Nephron progenitor cell (in vitro differentiated cells): ENCODE measurements at regions not wholly inside any gene's neighbourhood (a gene's known extent, or its start where the extent isn't known, plus 50 kb on each side); places are given as distances from the start of the nearest gene placed in this dataset.

ENCODE experiments used
- DNase-seq: peaks from one replicate; pipeline ENCODE4 v3.0.0; 2021
- H3K27ac Mint-ChIP-seq: 2 replicates; pipeline ENCODE4 v1.8.0; 2021; ENCODE audit warnings: mild to moderate bottlenecking, moderate library complexity, mixed read lengths
- H3K27me3 Mint-ChIP-seq: 2 replicates; pipeline ENCODE4 v1.8.0; 2021; ENCODE audit warnings: mild to moderate bottlenecking, low read depth, mixed read lengths; ENCODE audit not compliant: poor library complexity
- H3K36me3 Mint-ChIP-seq: 2 replicates; pipeline ENCODE4 v1.8.0; 2021; ENCODE audit warnings: low read depth, mixed read lengths
- H3K4me1 Mint-ChIP-seq: 2 replicates; pipeline ENCODE4 v1.8.0; 2021; ENCODE audit warnings: mixed read lengths
- H3K4me3 Mint-ChIP-seq: 2 replicates; pipeline ENCODE4 v1.8.0; 2021; ENCODE audit warnings: mild to moderate bottlenecking, moderate library complexity, mixed read lengths
- H3K9me3 Mint-ChIP-seq: 2 replicates; pipeline ENCODE4 v1.8.0; 2021; ENCODE audit warnings: mild to moderate bottlenecking, moderate library complexity, mixed read lengths
- TF ChIP-seq, protein P1 (sequence below): fragments of 200-600 bp; sonication (generic); IDR thresholded peaks from 2 replicates; pipeline ENCODE4 v1.5.0; 2021; ENCODE audit warnings: antibody characterized with exemption

DNA sequence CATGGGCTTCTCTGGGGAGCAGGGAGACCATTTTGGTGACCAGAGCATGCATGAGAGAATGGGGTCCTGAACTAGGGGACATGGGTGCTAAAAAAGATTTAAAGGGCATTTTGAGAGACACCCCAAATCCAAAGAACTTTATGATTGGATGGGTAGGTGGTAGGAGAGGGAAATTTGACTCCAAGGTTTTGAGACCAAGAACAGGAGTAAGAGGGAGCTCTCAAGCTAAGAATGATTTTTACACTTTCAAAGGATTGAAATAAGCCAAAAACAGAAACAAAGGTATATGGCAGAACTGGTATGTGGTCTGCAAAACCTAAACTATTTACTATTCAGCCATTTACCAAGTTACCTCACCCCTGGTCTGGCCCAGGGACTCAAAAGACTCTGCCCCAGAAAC, 318.2 kb upstream of the CLINT1 start:
- TF ChIP-seq, protein P1, sequence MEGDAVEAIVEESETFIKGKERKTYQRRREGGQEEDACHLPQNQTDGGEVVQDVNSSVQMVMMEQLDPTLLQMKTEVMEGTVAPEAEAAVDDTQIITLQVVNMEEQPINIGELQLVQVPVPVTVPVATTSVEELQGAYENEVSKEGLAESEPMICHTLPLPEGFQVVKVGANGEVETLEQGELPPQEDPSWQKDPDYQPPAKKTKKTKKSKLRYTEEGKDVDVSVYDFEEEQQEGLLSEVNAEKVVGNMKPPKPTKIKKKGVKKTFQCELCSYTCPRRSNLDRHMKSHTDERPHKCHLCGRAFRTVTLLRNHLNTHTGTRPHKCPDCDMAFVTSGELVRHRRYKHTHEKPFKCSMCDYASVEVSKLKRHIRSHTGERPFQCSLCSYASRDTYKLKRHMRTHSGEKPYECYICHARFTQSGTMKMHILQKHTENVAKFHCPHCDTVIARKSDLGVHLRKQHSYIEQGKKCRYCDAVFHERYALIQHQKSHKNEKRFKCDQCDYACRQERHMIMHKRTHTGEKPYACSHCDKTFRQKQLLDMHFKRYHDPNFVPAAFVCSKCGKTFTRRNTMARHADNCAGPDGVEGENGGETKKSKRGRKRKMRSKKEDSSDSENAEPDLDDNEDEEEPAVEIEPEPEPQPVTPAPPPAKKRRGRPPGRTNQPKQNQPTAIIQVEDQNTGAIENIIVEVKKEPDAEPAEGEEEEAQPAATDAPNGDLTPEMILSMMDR, result no peak
- Mint-ChIP-seq H3K36me3 (no peaks in the 10 kb centered on the region), H3K4me3 (no peak overlapping the region), H3K4me1 (peaks cover 47% of the 10 kb centered on the region), H3K27ac (no peak overlapping the region), H3K27me3 (peaks cover 10% of the 10 kb centered on the region), H3K9me3 (no peaks in the 10 kb centered on the region)
- no peak for DNase-seq

DNA sequence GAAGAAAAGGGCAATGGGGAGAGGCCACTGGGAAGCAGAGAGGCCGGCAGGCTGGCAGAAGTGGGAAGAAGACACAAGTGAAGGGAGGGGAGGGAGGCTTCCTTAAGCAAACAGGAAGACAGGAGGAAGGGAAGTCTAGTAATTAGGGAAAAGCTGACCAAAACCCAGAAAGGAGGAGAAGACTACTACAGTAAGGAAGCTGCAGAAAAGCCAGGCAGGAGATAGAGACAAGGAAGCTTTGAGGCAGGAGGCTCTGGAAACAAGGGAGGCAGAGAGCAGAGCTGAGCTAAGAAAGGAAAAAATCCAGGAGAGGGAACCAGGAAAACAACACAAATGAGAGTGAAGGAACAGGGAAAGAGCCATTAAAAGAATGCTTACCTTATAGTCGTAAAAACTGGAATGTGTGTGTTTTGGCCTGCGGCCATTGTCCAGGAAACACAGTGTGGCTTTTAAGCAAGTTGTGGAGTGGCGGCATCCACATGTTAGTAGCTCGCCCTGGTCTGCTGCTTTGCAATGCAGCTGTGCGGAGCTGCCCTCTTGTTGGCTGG, 317.1 kb upstream of the CLINT1 start:
- TF ChIP-seq, protein P1, result no peak
- Mint-ChIP-seq H3K27me3 (peaks cover 16% of the 10 kb centered on the region), H3K4me1 (peaks cover 47% of the 10 kb centered on the region), H3K9me3 (no peaks in the 10 kb centered on the region), H3K36me3 (no peaks in the 10 kb centered on the region), H3K27ac (peak overlapping the region; percentile 82), H3K4me3 (peak overlapping the region; percentile 4)
- no peak for DNase-seq

DNA sequence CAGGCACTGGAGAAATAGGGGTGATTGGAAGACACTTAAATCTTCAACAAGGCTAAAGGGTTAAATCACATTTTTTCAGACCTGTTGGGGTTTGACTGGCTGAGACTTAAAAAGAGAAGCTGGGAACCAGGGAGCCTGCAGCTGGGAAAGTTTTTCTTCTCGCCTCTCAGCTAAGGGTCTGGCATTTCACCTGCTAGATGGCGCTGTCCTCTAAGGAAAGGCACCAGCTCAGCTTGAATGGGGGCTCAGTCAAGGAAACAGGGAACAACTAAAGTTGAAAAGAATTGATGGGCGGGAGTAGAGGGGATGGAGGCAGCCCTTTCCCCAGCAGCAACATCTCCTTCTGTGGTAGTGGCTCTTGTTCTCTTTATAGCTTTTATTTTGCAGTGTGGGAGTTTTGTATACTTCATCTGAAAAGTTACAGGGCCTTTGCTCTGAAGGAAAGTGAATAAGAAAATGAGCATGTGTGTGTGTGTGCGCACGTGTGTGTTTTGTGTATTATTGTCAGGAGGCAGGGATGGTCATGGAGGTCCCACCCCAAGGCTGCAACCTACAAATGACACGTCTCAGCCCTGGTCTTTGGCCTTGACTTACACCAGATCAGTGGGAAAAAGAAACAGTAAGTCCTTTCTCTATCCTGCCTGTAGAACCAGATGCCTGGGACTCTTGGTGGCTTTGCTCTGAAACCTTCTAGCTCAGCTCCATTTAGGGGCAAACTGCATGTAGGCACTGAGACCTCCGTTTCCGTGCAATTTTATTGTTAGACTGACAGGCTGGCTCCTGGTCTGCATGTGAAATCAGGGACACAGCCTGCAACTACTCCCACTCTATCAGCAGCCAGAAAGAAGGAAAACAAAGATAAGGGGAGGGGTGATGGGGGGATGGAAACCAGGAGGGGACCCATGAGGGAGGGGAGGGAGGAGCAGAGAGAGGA, 316.2 kb upstream of the CLINT1 start:
- H3K36me3 Mint-ChIP-seq, result no peaks in the 10 kb centered on the region
- TF ChIP-seq, protein P1, result peak; percentile 72
- no peaks in the 10 kb centered on the region for H3K9me3 Mint-ChIP-seq
- peaks cover 47% of the 10 kb centered on the region for H3K4me1 Mint-ChIP-seq
- peaks cover 19% of the 10 kb centered on the region for H3K27me3 Mint-ChIP-seq
- H3K27ac Mint-ChIP-seq, result peak overlapping the region; percentile 24
- DNase-seq, result peak; percentile 86
- H3K4me3 Mint-ChIP-seq, result peak overlapping the region; percentile 53

DNA sequence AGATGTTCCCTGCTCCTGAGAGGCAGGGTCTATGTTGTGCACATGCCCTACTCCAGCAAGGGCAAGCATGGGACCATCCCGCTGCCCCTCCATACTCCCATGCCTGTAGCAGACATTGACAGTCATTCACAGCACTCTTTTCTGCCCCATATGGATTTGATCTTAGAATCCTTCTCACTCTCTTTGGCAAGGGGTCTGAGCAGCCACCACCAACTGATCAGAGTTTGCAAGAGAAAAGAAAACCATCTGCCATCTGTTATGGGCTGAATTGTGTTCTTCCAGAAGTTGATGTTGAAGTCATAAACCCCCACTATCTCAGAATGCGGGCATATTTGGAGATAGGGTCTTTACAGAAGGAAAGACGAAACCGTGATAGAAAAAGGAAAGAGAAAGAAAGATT, 315.1 kb upstream of the CLINT1 start:
- no peak overlapping the region for H3K4me3 Mint-ChIP-seq
- H3K36me3 Mint-ChIP-seq, result no peaks in the 10 kb centered on the region
- DNase-seq, result no peak
- TF ChIP-seq, protein P1, result no peak
- peaks cover 43% of the 10 kb centered on the region for H3K4me1 Mint-ChIP-seq
- H3K9me3 Mint-ChIP-seq, result no peaks in the 10 kb centered on the region
- H3K27ac Mint-ChIP-seq, result no peak overlapping the region
- peaks cover 19% of the 10 kb centered on the region for H3K27me3 Mint-ChIP-seq

DNA sequence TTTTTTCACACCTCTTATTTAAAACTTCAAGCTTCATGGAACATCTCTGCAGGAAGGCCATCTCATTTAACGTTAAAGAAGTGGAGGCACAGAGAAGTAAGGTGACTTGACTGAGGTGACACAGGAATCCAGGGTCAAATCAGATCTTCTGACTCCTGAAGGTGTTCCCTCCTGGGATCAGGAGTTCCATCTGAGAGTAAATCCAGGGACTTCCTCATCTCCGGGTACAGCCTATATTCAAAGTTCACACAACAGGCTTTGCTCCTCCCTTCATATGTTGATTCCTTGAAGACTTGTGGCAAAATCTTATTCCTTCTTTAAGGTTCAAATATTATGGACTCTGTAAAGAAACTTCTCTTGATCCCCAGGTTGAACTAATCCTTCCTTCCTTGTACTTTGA, 313.1 kb upstream of the CLINT1 start:
- H3K27me3 Mint-ChIP-seq, result peaks cover 13% of the 10 kb centered on the region
- TF ChIP-seq, protein P1, result no peak
- H3K9me3 Mint-ChIP-seq, result no peaks in the 10 kb centered on the region
- peaks cover 23% of the 10 kb centered on the region for H3K4me1 Mint-ChIP-seq
- no peak overlapping the region for H3K27ac Mint-ChIP-seq
- H3K36me3 Mint-ChIP-seq, result no peaks in the 10 kb centered on the region
- H3K4me3 Mint-ChIP-seq, result no peak overlapping the region
- DNase-seq, result no peak
